K562 (cell line): ENCODE measurements at regions not wholly inside any gene's neighbourhood (a gene's known extent, or its start where the extent isn't known, plus 50 kb on each side); places are given as distances from the start of the nearest gene placed in this dataset.

Source experiments
- ATAC-seq: fragments of 200-7000 bp; cut with Tn5 transposase; 3 replicates; pipeline ENCODE4 v1.9.1; 2020; ENCODE audit warnings: moderate library complexity
- BruUV-seq: library from RNA; stranded (reverse); fragments of 400-500 nt; replicated peaks from 2 replicates; lab custom pipeline; 2021; lab: Mats Ljungman, UMichigan
- CTCF ChIA-PET: fragments of 300-600 bp; formaldehyde crosslinking; extraction: SDS; loops from one replicate; lab custom pipeline; 2021; ENCODE audit warnings: low intra/inter-chr PET ratio; lab: Yijun Ruan, JAX
- POLR2A ChIA-PET: fragments of 300-600, 350-650 bp; sonication (Branson Sonifier 250); formaldehyde crosslinking; extraction: SDS; loops from one replicate; lab custom pipeline; 2021; ENCODE audit warnings: antibody characterized with exemption, inconsistent platforms; lab: Yijun Ruan, JAX
- DNase-seq, 4 experiments: peaks; one replicate each; pipeline versions ENCODE4 v3.0.0 to v3.0.0-alpha.2; 2011 to 2018; ENCODE audit warnings: low spot score in 3 of 4, mixed read lengths in 3 of 4; ENCODE audit errors: extremely low read depth in 1 of 4
- FAIRE-seq: peaks from 2 replicates; lab custom pipeline; 2011; peaks lifted over from hg19 to GRCh38; lab: Jason Lieb, UNC
- H2AFZ ChIP-seq: 2 replicates; pipeline ENCODE4 v1.6.0; 2011; ENCODE audit warnings: low read depth, low read length, control low read depth, inconsistent platforms
- H3K27ac ChIP-seq: fragments of 200-600 bp; 3 replicates; pipeline ENCODE4 v1.8.0; 2011; ENCODE audit warnings: low read depth, mild to moderate bottlenecking, control low read depth, inconsistent platforms, low read length, moderate library complexity, mixed read lengths; ENCODE audit errors: extremely low read depth
- H3K27me3 ChIP-seq, 2 experiments: fragments of 300-600 bp in 1 of 2; 2 replicates in 1 of 2; 3 replicates in 1 of 2; pipeline versions ENCODE4 v1.6.0 to v1.8.0; 2011; ENCODE audit warnings: inconsistent platforms in 2 of 2, low read length in 2 of 2, mild to moderate bottlenecking in 1 of 2, mixed read lengths in 1 of 2, moderate library complexity in 1 of 2; ENCODE audit not compliant: control insufficient read depth in 2 of 2, insufficient read depth in 2 of 2
- H3K36me3 ChIP-seq: fragments of 300-600 bp; 3 replicates; pipeline ENCODE4 v1.8.0; 2011; ENCODE audit warnings: mild to moderate bottlenecking, low read length, inconsistent platforms; ENCODE audit not compliant: control insufficient read depth, insufficient read depth
- H3K4me1 ChIP-seq, 2 experiments: fragments of 200-600 bp in 1 of 2; replicated peaks in 1 of 2; 2 replicates in 1 of 2; 3 replicates in 1 of 2; pipeline versions ENCODE4 v1.5.1 to v1.8.0; 2011; ENCODE audit warnings: inconsistent platforms in 2 of 2, low read length in 2 of 2, mild to moderate bottlenecking in 1 of 2, mixed read lengths in 1 of 2, moderate library complexity in 1 of 2; ENCODE audit not compliant: control insufficient read depth in 2 of 2, insufficient read depth in 2 of 2
- H3K4me2 ChIP-seq: 2 replicates; pipeline ENCODE4 v1.6.1; 2011; ENCODE audit warnings: low read length, control low read depth, inconsistent platforms, mixed read lengths; ENCODE audit not compliant: insufficient read depth
- H3K4me3 ChIP-seq: fragments of 200-600 bp; sonication (generic), shearing (Covaris generic); 2 replicates; pipeline ENCODE4 v1.5.1; 2016; ENCODE audit warnings: control low read depth, inconsistent platforms
- H3K79me2 ChIP-seq: fragments of 200-600 bp; 3 replicates; pipeline ENCODE4 v1.8.0; 2011; ENCODE audit warnings: low read length, inconsistent platforms; ENCODE audit not compliant: control insufficient read depth, insufficient read depth
- H3K9ac ChIP-seq, 2 experiments: 2 replicates each; pipeline versions ENCODE4 v1.6.0 to v1.6.1; 2011; ENCODE audit warnings: low read depth in 2 of 2, low read length in 2 of 2, control low read depth in 1 of 2, inconsistent platforms in 1 of 2, mild to moderate bottlenecking in 1 of 2, mixed read lengths in 1 of 2; ENCODE audit not compliant: insufficient read depth in 1 of 2
- H3K9me1 ChIP-seq: one replicate; pipeline ENCODE4 v1.6.0; 2011; ENCODE audit warnings: inconsistent platforms, mild to moderate bottlenecking, low read length, moderate library complexity; ENCODE audit not compliant: control insufficient read depth, insufficient read depth
- H3K9me3 ChIP-seq: replicated peaks from 2 replicates; pipeline ENCODE4 v1.5.1; 2011; ENCODE audit warnings: low read depth, low read length, inconsistent platforms; ENCODE audit not compliant: control insufficient read depth, insufficient read depth
- H4K20me1 ChIP-seq: replicated peaks from 2 replicates; pipeline ENCODE4 v1.6.1; 2011; ENCODE audit warnings: low read length, inconsistent platforms, mixed read lengths; ENCODE audit not compliant: control insufficient read depth, insufficient read depth
- ATF3 ChIP-seq, 2 experiments: fragments of 450-650 bp in 1 of 2; sonication (generic) in 1 of 2; formaldehyde crosslinking in 1 of 2; IDR thresholded peaks in 1 of 2; conservative IDR thresholded peaks in 1 of 2; 2 replicates each; pipeline versions ENCODE4 v1.6.1 to v1.8.1; 2016 to 2023; ENCODE audit warnings: mild to moderate bottlenecking in 2 of 2, moderate library complexity in 2 of 2, inconsistent platforms in 1 of 2, missing genetic modification reagents in 1 of 2
- CAMTA2 ChIP-seq: fragments of 250-450 bp; sonication (Bioruptor Pico); conservative IDR thresholded peaks from 2 replicates; pipeline ENCODE4 v1.5.1; 2022
- ESRRA ChIP-seq: fragments of 450-650 bp; IDR thresholded peaks from 2 replicates; pipeline ENCODE4 v1.6.1; 2014; ENCODE audit warnings: low read depth, mild to moderate bottlenecking, moderate library complexity, borderline replicate concordance
- ETV1 ChIP-seq: fragments of 450-650 bp; conservative IDR thresholded peaks from 2 replicates; pipeline ENCODE4 v1.6.1; 2016; ENCODE audit warnings: missing genetic modification characterization, control low read depth, low read depth, missing compliant biosample characterization
- NCOA1 ChIP-seq: fragments of 450-650 bp; IDR thresholded peaks from 2 replicates; pipeline ENCODE4 v1.6.1; 2016; ENCODE audit warnings: low read depth
- NCOA4 ChIP-seq: fragments of 450-650 bp; IDR thresholded peaks from 2 replicates; pipeline ENCODE4 v1.6.1; 2018; ENCODE audit warnings: mild to moderate bottlenecking; ENCODE audit not compliant: partially characterized antibody
- NR3C1 ChIP-seq: sonication (generic); formaldehyde crosslinking; IDR thresholded peaks from 2 replicates; pipeline ENCODE4 v1.8.1; 2022; ENCODE audit warnings: missing genetic modification reagents
- PML ChIP-seq: IDR thresholded peaks from 2 replicates; pipeline ENCODE4 v1.6.1; 2012; ENCODE audit warnings: low read length, inconsistent platforms
- RBFOX2 ChIP-seq: fragments of 200-400 bp; formaldehyde crosslinking; IDR thresholded peaks from 2 replicates; pipeline ENCODE4 v1.6.1; 2017; ENCODE audit warnings: low read depth, mild to moderate bottlenecking, low read length, moderate library complexity
- RBM25 ChIP-seq: fragments of 200-400 bp; formaldehyde crosslinking; IDR thresholded peaks from 2 replicates; pipeline ENCODE4 v1.6.1; 2018; ENCODE audit warnings: low read length, low read depth, moderate library complexity; ENCODE audit not compliant: severe bottlenecking
- TGIF2 ChIP-seq: sonication (generic); formaldehyde crosslinking; IDR thresholded peaks from 2 replicates; pipeline ENCODE4 v1.8.1; 2022; ENCODE audit warnings: mild to moderate bottlenecking, missing genetic modification reagents, moderate library complexity
- ZBTB33 ChIP-seq: sonication (generic); formaldehyde crosslinking; IDR thresholded peaks from 2 replicates; pipeline ENCODE4 v1.8.1; 2023; ENCODE audit warnings: mild to moderate bottlenecking, missing genetic modification reagents
- ZBTB5 ChIP-seq: fragments of 450-650 bp; IDR thresholded peaks from 2 replicates; pipeline ENCODE4 v1.6.1; 2017; ENCODE audit warnings: antibody characterized with exemption
- ZNF347 ChIP-seq: fragments of 450-650 bp; formaldehyde crosslinking; IDR thresholded peaks from 2 replicates; pipeline ENCODE4 v1.4.0; 2020; ENCODE audit warnings: low read depth, mild to moderate bottlenecking, moderate library complexity
- ZNF398 ChIP-seq: fragments of 250-450 bp; sonication (Bioruptor Pico); IDR thresholded peaks from 2 replicates; pipeline ENCODE4 v1.8.0; 2021; ENCODE audit warnings: moderate library complexity, mild to moderate bottlenecking, inconsistent platforms
- ZNF507 ChIP-seq: conservative IDR thresholded peaks from 2 replicates; pipeline ENCODE4 v1.6.1; 2017; ENCODE audit warnings: missing genetic modification characterization, missing compliant biosample characterization
- WGBS: fragments of 100-300 bp; shearing (Covaris generic); methylation state at CpG from one replicate; pipeline ENCODE4 v1.1.6; 2016; ENCODE audit warnings: low coverage, mixed read lengths; ENCODE audit not compliant: insufficient coverage; ENCODE audit errors: missing lambda C conversion rate; 5-methylcytosine and 5-hydroxymethylcytosine counted together
- in situ Hi-C: fragments of 300-500 bp; cut with MboI; formaldehyde crosslinking; loops from 4 replicates; pipeline ENCODE4 v1.15.0; 2018; ENCODE audit warnings: inconsistent platforms, mixed read lengths
- intact Hi-C: fragments of 100-400 bp; cut with micrococcal nuclease; formaldehyde crosslinking; loops from 2 replicates; pipeline ENCODE4 v1.14.2; 2022

GRCh38 chr13:76610819-76611415 lies 275.3 kb downstream of the KCTD12 start:
- WGBS = 0% methylated on average over 6 of the region's 7 CpGs

More at GRCh38 chr13:76610819-76611415, 275.3 kb downstream of the KCTD12 start:
- no peaks in the 10 kb centered on the region for H3K27me3 ChIP-seq
- no peaks in the 10 kb centered on the region for H3K36me3 ChIP-seq
- ATAC-seq (no peak), FAIRE-seq (no peak), DNase-seq (no peak)
- BruUV-seq = no TSS peak
- H3K27ac ChIP-seq = no peak overlapping the region
- ChIA-PET POLR2A (no interaction called here), CTCF (no interaction called here)
- no peaks in the 10 kb centered on the region for H4K20me1 ChIP-seq
- no peak overlapping the region for H3K4me3 ChIP-seq
- H3K79me2 ChIP-seq = no peaks in the 10 kb centered on the region
- H3K9ac ChIP-seq = no peak overlapping the region
- no peaks in the 10 kb centered on the region for H3K9me1 ChIP-seq
- intact Hi-C loops = no loop called here
- no peak overlapping the region for H2AFZ ChIP-seq
- TF ChIP-seq TGIF2 (CRISPR knock-in tag) = no peak
- no peak for TF ChIP-seq ZNF347 (CRISPR knock-in tag)
- no peak for TF ChIP-seq ZNF507 (tag)
- TF ChIP-seq NCOA4 = no peak
- no peak for TF ChIP-seq ATF3 (IDR thresholded peaks at IDR 0.05)
- TF ChIP-seq ATF3 (CRISPR knock-in tag; conservative IDR thresholded peaks at IDR 0.05) = no peak
- no peak for TF ChIP-seq RBM25
- TF ChIP-seq RBFOX2 = no peak
- TF ChIP-seq NCOA1 = no peak
- no peak for TF ChIP-seq ZNF398 (CRISPR knock-in tag)
- no peak for TF ChIP-seq ZBTB5
- TF ChIP-seq NR3C1 (CRISPR knock-in tag) = no peak
- TF ChIP-seq ETV1 (tag) = no peak
- no peak for TF ChIP-seq CAMTA2 (CRISPR knock-in tag)
- no peak for TF ChIP-seq ZBTB33 (CRISPR knock-in tag)
- no peak for TF ChIP-seq ESRRA
- TF ChIP-seq PML = no peak
- in situ Hi-C loops = no loop called here
- H3K4me1 ChIP-seq = no peaks in the 10 kb centered on the region
- H3K9me3 ChIP-seq = no peaks in the 10 kb centered on the region
- no peak overlapping the region for H3K4me2 ChIP-seq
